Astrocyte (in vitro differentiated cells and primary cell): ENCODE measurements at regions not wholly inside any gene's neighbourhood (a gene's known extent, or its start where the extent isn't known, plus 50 kb on each side); places are given as distances from the start of the nearest gene placed in this dataset.

ENCODE experiments used
- DNase-seq: peaks from one replicate; pipeline ENCODE4 v3.0.0-alpha.2; 2010; ENCODE audit warnings: low read depth
- FAIRE-seq: peaks from 2 replicates; lab custom pipeline; 2011; peaks lifted over from hg19 to GRCh38; lab: Jason Lieb, UNC
- H2AFZ ChIP-seq: 2 replicates; pipeline ENCODE4 v1.6.0; 2012; ENCODE audit warnings: low read depth, low read length, inconsistent platforms
- H3K27ac ChIP-seq: 2 replicates; pipeline ENCODE4 v1.5.1; 2011; ENCODE audit warnings: low read depth, low read length, inconsistent platforms
- H3K27me3 ChIP-seq: 2 replicates; pipeline ENCODE4 v1.6.0; 2011; ENCODE audit warnings: low read length, inconsistent platforms; ENCODE audit not compliant: insufficient read depth
- H3K36me3 ChIP-seq: 2 replicates; pipeline ENCODE4 v1.5.1; 2011; ENCODE audit warnings: low read length, inconsistent platforms; ENCODE audit not compliant: insufficient read depth
- H3K4me1 ChIP-seq: 2 replicates; pipeline ENCODE4 v1.5.1; 2011; ENCODE audit warnings: low read length, inconsistent platforms; ENCODE audit not compliant: insufficient read depth
- H3K4me2 ChIP-seq: 2 replicates; pipeline ENCODE4 v1.6.0; 2012; ENCODE audit warnings: low read length, inconsistent platforms
- H3K4me3 ChIP-seq: 2 replicates; pipeline ENCODE4 v1.5.1; 2011; ENCODE audit warnings: low read depth, mild to moderate bottlenecking, low read length, inconsistent platforms; ENCODE audit not compliant: insufficient read depth
- H3K79me2 ChIP-seq: 2 replicates; pipeline ENCODE4 v1.6.0; 2012; ENCODE audit warnings: mild to moderate bottlenecking, low read length, inconsistent platforms; ENCODE audit not compliant: insufficient read depth
- H3K9ac ChIP-seq: 2 replicates; pipeline ENCODE4 v1.6.0; 2012; ENCODE audit warnings: mild to moderate bottlenecking, low read length, inconsistent platforms
- H3K9me3 ChIP-seq: 2 replicates; pipeline ENCODE4 v1.5.1; 2012; ENCODE audit warnings: low read depth, mild to moderate bottlenecking, low read length, inconsistent platforms; ENCODE audit not compliant: insufficient read depth
- H4K20me1 ChIP-seq: 2 replicates; pipeline ENCODE4 v1.6.0; 2012; ENCODE audit warnings: low read length, inconsistent platforms; ENCODE audit not compliant: insufficient read depth
- H3K27ac Mint-ChIP-seq: one replicate; pipeline ENCODE4 v1.8.0; 2021; ENCODE audit warnings: mild to moderate bottlenecking, mixed read lengths; ENCODE audit not compliant: unreplicated experiment
- H3K27me3 Mint-ChIP-seq: one replicate; pipeline ENCODE4 v1.8.0; 2021; ENCODE audit warnings: low read depth, mixed read lengths; ENCODE audit not compliant: unreplicated experiment
- H3K36me3 Mint-ChIP-seq: one replicate; pipeline ENCODE4 v1.8.0; 2021; ENCODE audit warnings: low read depth, mixed read lengths; ENCODE audit not compliant: unreplicated experiment
- H3K4me1 Mint-ChIP-seq: one replicate; pipeline ENCODE4 v1.8.0; 2021; ENCODE audit warnings: low read depth, mixed read lengths; ENCODE audit not compliant: unreplicated experiment
- H3K4me3 Mint-ChIP-seq: one replicate; pipeline ENCODE4 v1.8.0; 2021; ENCODE audit warnings: mild to moderate bottlenecking, moderate library complexity, mixed read lengths; ENCODE audit not compliant: unreplicated experiment
- H3K9me3 Mint-ChIP-seq: one replicate; pipeline ENCODE4 v1.8.0; 2021; ENCODE audit warnings: mild to moderate bottlenecking, mixed read lengths; ENCODE audit not compliant: unreplicated experiment
- EZH2 ChIP-seq: IDR thresholded peaks from 2 replicates; pipeline ENCODE4 v1.6.1; 2012; ENCODE audit warnings: mild to moderate bottlenecking, low read length, inconsistent platforms; ENCODE audit not compliant: insufficient read depth
- TF ChIP-seq, protein P1 (sequence below): IDR thresholded peaks from 2 replicates; pipeline ENCODE4 v1.5.1; 2011; ENCODE audit warnings: low read depth, mild to moderate bottlenecking, inconsistent platforms, low read length, moderate library complexity; ENCODE audit not compliant: insufficient read depth

DNA sequence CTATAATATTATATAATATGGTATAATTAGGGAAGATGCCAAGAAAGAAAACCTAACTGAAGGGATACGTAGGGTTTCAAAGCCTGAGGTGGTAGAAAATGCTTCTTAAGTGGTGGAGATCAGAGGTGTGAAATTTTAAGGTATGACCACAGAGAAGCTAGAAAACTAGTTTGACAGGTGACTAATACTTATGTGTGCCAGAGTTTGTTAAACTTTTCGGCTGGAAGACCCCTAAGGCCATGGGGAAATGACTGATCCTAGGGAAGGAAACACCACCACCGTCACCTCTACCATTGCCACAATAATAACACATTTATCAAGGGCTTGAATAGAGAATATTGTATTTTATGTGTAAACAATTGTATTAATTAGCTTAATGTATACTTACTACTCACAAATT is 261.4 kb upstream of the GBE1 start:
- Mint-ChIP-seq H3K4me3 (no peak overlapping the region), H3K36me3 (no peaks in the 10 kb centered on the region), H3K9me3 (no peaks in the 10 kb centered on the region), H3K27ac (no peak overlapping the region), H3K27me3 (no peaks in the 10 kb centered on the region), H3K4me1 (no peaks in the 10 kb centered on the region)
- Histone ChIP-seq H3K4me2 (no peak overlapping the region), H3K9me3 (no peaks in the 10 kb centered on the region), H3K4me3 (no peak overlapping the region), H3K4me1 (no peaks in the 10 kb centered on the region), H3K27me3 (no peaks in the 10 kb centered on the region), H3K27ac (no peak overlapping the region), H3K79me2 (no peaks in the 10 kb centered on the region), H3K9ac (no peak overlapping the region), H4K20me1 (no peaks in the 10 kb centered on the region), H2AFZ (no peak overlapping the region), H3K36me3 (no peaks in the 10 kb centered on the region)
- TF ChIP-seq EZH2, result no peak
- TF ChIP-seq, protein P1, sequence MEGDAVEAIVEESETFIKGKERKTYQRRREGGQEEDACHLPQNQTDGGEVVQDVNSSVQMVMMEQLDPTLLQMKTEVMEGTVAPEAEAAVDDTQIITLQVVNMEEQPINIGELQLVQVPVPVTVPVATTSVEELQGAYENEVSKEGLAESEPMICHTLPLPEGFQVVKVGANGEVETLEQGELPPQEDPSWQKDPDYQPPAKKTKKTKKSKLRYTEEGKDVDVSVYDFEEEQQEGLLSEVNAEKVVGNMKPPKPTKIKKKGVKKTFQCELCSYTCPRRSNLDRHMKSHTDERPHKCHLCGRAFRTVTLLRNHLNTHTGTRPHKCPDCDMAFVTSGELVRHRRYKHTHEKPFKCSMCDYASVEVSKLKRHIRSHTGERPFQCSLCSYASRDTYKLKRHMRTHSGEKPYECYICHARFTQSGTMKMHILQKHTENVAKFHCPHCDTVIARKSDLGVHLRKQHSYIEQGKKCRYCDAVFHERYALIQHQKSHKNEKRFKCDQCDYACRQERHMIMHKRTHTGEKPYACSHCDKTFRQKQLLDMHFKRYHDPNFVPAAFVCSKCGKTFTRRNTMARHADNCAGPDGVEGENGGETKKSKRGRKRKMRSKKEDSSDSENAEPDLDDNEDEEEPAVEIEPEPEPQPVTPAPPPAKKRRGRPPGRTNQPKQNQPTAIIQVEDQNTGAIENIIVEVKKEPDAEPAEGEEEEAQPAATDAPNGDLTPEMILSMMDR, result no peak
- FAIRE-seq (no peak), DNase-seq (no peak)

DNA sequence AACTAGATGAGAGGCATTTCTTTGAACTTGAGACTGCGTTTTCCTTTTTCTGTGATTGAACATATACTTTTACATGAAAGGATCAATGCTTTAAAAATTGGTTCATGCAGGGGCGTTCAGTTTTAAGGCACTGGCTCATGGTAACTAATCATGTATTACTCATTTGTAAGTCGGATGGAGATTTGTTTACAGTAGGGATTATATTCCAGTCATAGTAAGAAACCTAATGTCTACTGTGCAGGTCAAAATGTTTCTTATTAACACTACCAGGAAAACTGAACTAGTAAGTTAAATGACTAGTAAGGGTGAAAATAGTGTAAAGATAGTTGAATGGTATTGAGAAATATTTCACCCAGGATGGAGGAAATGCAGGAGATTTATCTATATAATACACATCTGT is 258.8 kb upstream of the GBE1 start:
- Histone ChIP-seq H3K4me3 (no peak overlapping the region), H2AFZ (no peak overlapping the region), H4K20me1 (no peaks in the 10 kb centered on the region), H3K36me3 (no peaks in the 10 kb centered on the region), H3K4me1 (no peaks in the 10 kb centered on the region), H3K79me2 (no peaks in the 10 kb centered on the region), H3K9me3 (no peaks in the 10 kb centered on the region), H3K27ac (no peak overlapping the region), H3K9ac (no peak overlapping the region), H3K27me3 (no peaks in the 10 kb centered on the region), H3K4me2 (no peak overlapping the region)
- H3K36me3 Mint-ChIP-seq, result no peaks in the 10 kb centered on the region
- H3K27me3 Mint-ChIP-seq, result no peaks in the 10 kb centered on the region
- DNase-seq, result no peak
- H3K4me1 Mint-ChIP-seq, result no peaks in the 10 kb centered on the region
- H3K27ac Mint-ChIP-seq, result no peak overlapping the region
- no peak for TF ChIP-seq EZH2
- TF ChIP-seq, protein P1, result no peak
- no peak for FAIRE-seq
- no peaks in the 10 kb centered on the region for H3K9me3 Mint-ChIP-seq
- no peak overlapping the region for H3K4me3 Mint-ChIP-seq

DNA sequence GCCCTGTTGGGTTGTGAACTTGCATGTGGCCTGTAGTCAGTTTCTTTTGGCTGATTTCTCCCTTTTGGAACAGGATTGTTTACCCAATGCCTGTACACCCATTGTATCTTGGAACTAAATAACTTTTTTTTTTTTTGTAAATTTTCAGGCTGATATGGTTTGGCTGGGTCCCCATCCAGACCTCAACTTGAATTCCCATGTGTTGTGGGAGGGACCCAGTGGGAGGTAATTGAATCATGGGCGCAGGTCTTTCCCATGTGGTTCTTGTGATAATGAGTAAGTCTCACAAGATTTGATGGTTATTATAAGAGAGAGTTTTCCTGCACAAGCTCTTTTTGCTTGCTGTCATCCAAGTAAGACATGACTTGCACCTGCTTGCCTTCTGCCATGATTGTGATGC is 253.8 kb upstream of the GBE1 start:
- no peaks in the 10 kb centered on the region for H3K4me1 Mint-ChIP-seq
- no peaks in the 10 kb centered on the region for H3K4me1 ChIP-seq
- DNase-seq (peak; percentile 15), FAIRE-seq (no peak)
- no peak overlapping the region for H3K4me2 ChIP-seq
- H3K4me3 Mint-ChIP-seq, result no peak overlapping the region
- H3K36me3 ChIP-seq, result no peaks in the 10 kb centered on the region
- no peak overlapping the region for H3K27ac Mint-ChIP-seq
- H2AFZ ChIP-seq, result no peak overlapping the region
- no peaks in the 10 kb centered on the region for H3K27me3 Mint-ChIP-seq
- H3K9me3 ChIP-seq, result no peaks in the 10 kb centered on the region
- no peak overlapping the region for H3K27ac ChIP-seq
- no peaks in the 10 kb centered on the region for H4K20me1 ChIP-seq
- no peak overlapping the region for H3K9ac ChIP-seq
- H3K9me3 Mint-ChIP-seq, result no peaks in the 10 kb centered on the region
- TF ChIP-seq, protein P1, result no peak
- TF ChIP-seq EZH2, result no peak
- no peaks in the 10 kb centered on the region for H3K79me2 ChIP-seq
- H3K36me3 Mint-ChIP-seq, result no peaks in the 10 kb centered on the region
- H3K4me3 ChIP-seq, result no peak overlapping the region
- no peaks in the 10 kb centered on the region for H3K27me3 ChIP-seq
